Activated CD4-positive, alpha-beta memory T cell treated with anti-CD3 and anti-CD28 coated beads for 36 hours (primary cell): ENCODE measurements at regions not wholly inside any gene's neighbourhood (a gene's known extent, or its start where the extent isn't known, plus 50 kb on each side); places are given as distances from the start of the nearest gene placed in this dataset.
A peak's percentile ranks its signal among the peaks of the same experiment; 100 is the strongest.

Experiments
- CTCF ChIA-PET: fragments of 350-600 bp; sonication (Branson Sonifier 250); formaldehyde crosslinking; loops from one replicate; lab custom pipeline; 2021; ENCODE audit warnings: antibody characterized with exemption, inconsistent platforms; lab: Charles Lee
- POLR2A ChIA-PET: fragments of 350-600 bp; sonication (Branson Sonifier 250); formaldehyde crosslinking; loops from one replicate; lab custom pipeline; 2021; ENCODE audit warnings: antibody characterized with exemption; lab: Charles Lee
- DNase-seq: peaks from one replicate; pipeline ENCODE4 v3.0.0-alpha.2; 2020
- H3K27ac Mint-ChIP-seq: one replicate; pipeline ENCODE4 v1.8.0; 2021; ENCODE audit warnings: mixed read lengths
- H3K27me3 Mint-ChIP-seq: one replicate; pipeline ENCODE4 v1.8.0; 2021; ENCODE audit warnings: mixed read lengths
- H3K36me3 Mint-ChIP-seq: one replicate; pipeline ENCODE4 v1.8.0; 2021; ENCODE audit warnings: mixed read lengths
- H3K4me1 Mint-ChIP-seq: one replicate; pipeline ENCODE4 v1.8.0; 2021; ENCODE audit warnings: low read depth, mixed read lengths
- H3K4me3 Mint-ChIP-seq: one replicate; pipeline ENCODE4 v1.8.0; 2021; ENCODE audit warnings: mild to moderate bottlenecking, mixed read lengths
- H3K9me3 Mint-ChIP-seq: one replicate; pipeline ENCODE4 v1.8.0; 2021; ENCODE audit warnings: mixed read lengths
- intact Hi-C: fragments of 100-400 bp; cut with micrococcal nuclease; formaldehyde crosslinking; loops from one replicate; pipeline ENCODE4 v1.15.1; 2023

DNA sequence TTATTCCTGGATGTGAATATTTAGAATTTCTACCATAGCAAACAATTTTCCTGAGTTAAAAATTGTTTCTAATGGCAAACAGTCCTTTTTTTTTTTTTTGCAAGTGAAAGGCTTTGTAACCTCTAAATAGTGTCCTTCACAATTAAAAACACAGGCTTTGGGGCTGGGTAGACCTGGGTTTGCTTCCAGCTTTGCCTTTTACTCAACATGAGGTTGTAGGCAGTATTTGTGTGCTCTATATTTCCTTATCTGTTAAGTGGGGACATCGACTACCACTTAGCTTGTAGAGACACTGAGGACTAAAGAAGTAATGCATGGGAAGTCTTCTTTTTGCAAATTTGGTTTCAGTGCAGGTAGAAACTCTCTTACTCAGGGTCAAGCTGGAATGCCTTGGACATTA is 169.4 kb upstream of the GRB10 start:
- Mint-ChIP-seq H3K4me1 (no peaks in the 10 kb centered on the region), H3K27me3 (peaks cover 3% of the 10 kb centered on the region), H3K36me3 (no peaks in the 10 kb centered on the region), H3K27ac (no peak overlapping the region), H3K9me3 (peaks cover 9% of the 10 kb centered on the region), H3K4me3 (no peak overlapping the region)
- intact Hi-C loops: no loop called here
- ChIA-PET POLR2A (no interaction called here), CTCF (no interaction called here)
- DNase-seq: no peak

DNA sequence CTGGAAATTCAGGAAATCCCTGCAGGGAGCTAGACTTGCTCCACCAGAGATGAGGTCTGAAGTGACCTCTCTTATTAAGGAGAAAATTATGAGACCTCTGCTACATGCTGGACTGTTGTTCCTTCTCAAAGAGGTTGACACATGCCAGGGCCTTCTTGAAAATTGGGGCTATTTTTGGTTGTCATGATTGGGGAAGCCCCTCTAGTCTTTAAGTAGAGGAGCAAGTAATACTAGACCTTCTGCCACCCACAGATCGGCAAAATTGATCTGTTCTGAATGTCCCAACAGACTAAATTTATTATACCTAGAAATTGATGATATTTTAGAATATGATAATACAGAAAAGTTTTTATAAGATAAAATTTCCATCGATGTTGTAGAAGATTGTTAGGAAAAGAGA is 160.8 kb upstream of the GRB10 start:
- Mint-ChIP-seq H3K27me3 (peaks cover 5% of the 10 kb centered on the region), H3K36me3 (no peaks in the 10 kb centered on the region), H3K4me3 (no peak overlapping the region), H3K9me3 (peaks cover 3% of the 10 kb centered on the region), H3K4me1 (no peaks in the 10 kb centered on the region), H3K27ac (no peak overlapping the region)
- POLR2A ChIA-PET: no interaction called here
- intact Hi-C loops: no loop called here
- CTCF ChIA-PET: no interaction called here
- no peak for DNase-seq

DNA sequence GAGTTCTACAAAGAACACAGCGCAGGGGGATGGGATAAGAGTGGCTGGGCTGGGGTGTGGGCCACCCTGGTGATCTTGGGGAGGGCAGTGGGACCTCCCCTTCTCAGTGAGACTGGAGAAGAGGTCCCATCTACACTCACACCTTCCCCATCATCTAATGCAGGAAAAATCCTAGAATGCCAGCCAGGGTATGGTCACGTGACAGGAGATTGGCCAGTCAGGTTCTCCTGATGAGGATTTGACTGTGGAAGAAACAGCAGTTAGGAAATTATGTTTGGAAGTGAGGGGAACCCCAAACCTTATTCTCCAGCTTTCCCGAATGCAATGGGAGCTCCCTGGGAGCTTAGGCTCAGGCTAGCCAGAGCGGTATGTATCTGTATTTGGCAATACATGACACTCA is 158.8 kb upstream of the GRB10 start:
- ChIA-PET CTCF (no interaction called here), POLR2A (no interaction called here)
- DNase-seq: no peak
- Mint-ChIP-seq H3K27ac (no peak overlapping the region), H3K4me3 (no peak overlapping the region), H3K36me3 (no peaks in the 10 kb centered on the region), H3K4me1 (no peaks in the 10 kb centered on the region), H3K9me3 (no peaks in the 10 kb centered on the region), H3K27me3 (peaks cover 9% of the 10 kb centered on the region)
- intact Hi-C loops: no loop called here

DNA sequence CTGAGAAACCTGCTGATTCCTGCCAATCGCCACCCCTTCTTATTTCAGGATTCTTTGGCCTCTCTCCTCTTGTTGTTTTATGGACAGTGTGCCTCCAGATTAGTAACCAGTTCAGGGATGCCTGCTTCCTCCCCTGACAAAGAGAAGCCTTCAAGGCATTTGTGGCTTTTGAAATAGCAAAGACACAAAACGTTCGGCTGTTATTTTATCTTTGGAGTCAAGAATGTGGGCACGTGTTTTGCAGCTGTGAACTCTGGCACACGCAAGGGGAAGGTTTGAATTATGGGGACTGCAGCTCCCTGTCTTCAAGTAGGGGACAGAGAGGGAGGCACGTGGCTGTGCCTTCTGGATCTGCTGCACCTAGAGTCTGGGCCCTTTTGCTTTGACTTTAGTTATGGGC is 157.9 kb upstream of the GRB10 start:
- Mint-ChIP-seq H3K27me3 (peaks cover 18% of the 10 kb centered on the region), H3K4me1 (no peaks in the 10 kb centered on the region), H3K4me3 (no peak overlapping the region), H3K27ac (no peak overlapping the region), H3K9me3 (no peaks in the 10 kb centered on the region), H3K36me3 (no peaks in the 10 kb centered on the region)
- ChIA-PET POLR2A (no interaction called here), CTCF (no interaction called here)
- intact Hi-C loops: no loop called here
- DNase-seq: no peak

DNA sequence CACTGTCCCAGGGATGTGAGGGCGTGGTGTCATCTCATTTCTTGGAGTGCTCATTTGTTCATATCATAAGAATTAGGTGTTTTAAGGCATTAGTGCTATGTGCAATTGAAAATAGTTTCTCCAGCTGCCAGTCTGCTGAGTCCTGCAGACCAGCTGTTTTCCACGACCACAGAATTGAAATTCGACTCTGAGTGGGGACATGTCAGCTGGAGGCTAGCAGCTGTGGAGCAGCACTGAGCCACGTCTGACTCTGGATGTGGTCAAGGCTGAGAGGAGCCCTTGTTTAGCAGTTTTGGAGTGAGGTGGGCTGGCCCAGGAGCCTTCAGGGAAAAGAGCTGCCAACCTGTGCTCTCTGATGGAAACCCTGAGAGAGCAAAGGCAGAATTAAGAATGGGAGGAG is 156.3 kb upstream of the GRB10 start:
- Mint-ChIP-seq H3K36me3 (no peaks in the 10 kb centered on the region), H3K9me3 (no peaks in the 10 kb centered on the region), H3K4me1 (no peaks in the 10 kb centered on the region), H3K27me3 (peaks cover 22% of the 10 kb centered on the region), H3K4me3 (no peak overlapping the region), H3K27ac (no peak overlapping the region)
- no peak for DNase-seq
- CTCF ChIA-PET: no interaction called here
- intact Hi-C loops: no loop called here
- POLR2A ChIA-PET: no interaction called here

DNA sequence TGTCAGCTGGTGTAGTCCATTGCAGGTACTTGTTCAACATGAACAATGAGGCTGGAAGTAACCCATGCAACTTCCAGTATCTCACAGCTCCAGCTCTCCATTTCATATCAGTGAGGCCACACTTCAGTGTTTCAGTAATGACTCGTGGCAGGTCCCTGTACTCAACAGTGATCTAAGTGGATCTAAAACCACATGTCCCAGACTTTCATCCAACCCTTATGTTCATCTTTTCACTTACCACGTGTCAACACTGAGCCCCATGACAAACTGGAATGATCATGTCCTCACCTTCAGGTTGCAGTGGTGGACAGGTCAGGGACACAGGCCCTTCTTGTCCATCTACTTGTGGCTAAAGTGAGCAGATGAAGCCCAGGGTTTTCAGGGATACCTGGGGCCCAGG is 155.0 kb upstream of the GRB10 start:
- intact Hi-C loops: no loop called here
- no peak for DNase-seq
- Mint-ChIP-seq H3K4me3 (no peak overlapping the region), H3K27ac (no peak overlapping the region), H3K36me3 (no peaks in the 10 kb centered on the region), H3K4me1 (no peaks in the 10 kb centered on the region), H3K27me3 (peaks cover 22% of the 10 kb centered on the region), H3K9me3 (no peaks in the 10 kb centered on the region)
- ChIA-PET POLR2A (no interaction called here), CTCF (no interaction called here)

DNA sequence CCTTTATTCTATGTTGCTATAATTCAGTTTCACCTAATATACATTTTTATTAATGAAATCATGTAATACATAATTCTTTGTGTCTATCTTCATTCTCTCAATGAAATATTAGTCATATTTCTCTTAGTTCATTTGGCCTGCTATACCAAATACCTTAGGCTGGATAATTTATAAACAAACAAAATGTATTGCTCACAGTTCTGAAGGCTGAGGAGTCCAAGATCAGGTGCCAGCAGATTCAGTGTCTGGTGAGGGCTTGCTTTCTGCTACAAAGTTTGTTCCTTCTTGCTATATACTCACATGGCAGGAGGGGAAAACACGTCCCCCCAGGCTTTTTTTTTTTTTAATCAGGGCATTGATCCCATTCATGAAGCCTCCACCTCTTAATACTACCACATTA is 143.4 kb upstream of the GRB10 start:
- no peak for DNase-seq
- Mint-ChIP-seq H3K27ac (no peak overlapping the region), H3K36me3 (no peaks in the 10 kb centered on the region), H3K27me3 (peaks cover 5% of the 10 kb centered on the region), H3K4me3 (no peak overlapping the region), H3K9me3 (no peaks in the 10 kb centered on the region), H3K4me1 (no peaks in the 10 kb centered on the region)
- intact Hi-C loops: no loop called here
- POLR2A ChIA-PET: no interaction called here
- CTCF ChIA-PET: interaction anchor here (1.0 kb wide), 1 partner anchor 12 kb away, joined by 3 read pairs; no protein-coding TSS in a partner anchor

DNA sequence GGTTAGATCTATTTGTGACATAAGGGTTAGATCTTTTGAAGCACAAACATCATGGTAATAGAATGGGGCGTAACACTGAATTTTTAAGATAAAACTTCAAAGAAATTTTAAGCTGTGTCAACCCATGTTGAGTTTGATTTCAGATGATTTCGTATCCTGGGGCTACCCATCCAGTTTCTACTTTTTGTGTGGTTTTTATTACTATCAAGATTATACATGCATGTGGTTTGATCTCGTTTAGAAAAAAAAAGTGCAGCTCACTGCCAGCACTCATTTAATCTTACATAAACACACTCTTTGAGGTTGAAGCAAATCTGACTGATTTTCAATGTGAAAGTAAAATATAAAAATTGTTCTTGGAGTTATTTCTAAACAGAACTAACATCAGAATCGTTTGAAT is 140.8 kb upstream of the GRB10 start:
- Mint-ChIP-seq H3K4me1 (no peaks in the 10 kb centered on the region), H3K36me3 (no peaks in the 10 kb centered on the region), H3K27ac (no peak overlapping the region), H3K27me3 (peaks cover 2% of the 10 kb centered on the region), H3K9me3 (no peaks in the 10 kb centered on the region), H3K4me3 (no peak overlapping the region)
- POLR2A ChIA-PET: no interaction called here
- DNase-seq: no peak
- intact Hi-C loops: no loop called here
- CTCF ChIA-PET: no interaction called here

DNA sequence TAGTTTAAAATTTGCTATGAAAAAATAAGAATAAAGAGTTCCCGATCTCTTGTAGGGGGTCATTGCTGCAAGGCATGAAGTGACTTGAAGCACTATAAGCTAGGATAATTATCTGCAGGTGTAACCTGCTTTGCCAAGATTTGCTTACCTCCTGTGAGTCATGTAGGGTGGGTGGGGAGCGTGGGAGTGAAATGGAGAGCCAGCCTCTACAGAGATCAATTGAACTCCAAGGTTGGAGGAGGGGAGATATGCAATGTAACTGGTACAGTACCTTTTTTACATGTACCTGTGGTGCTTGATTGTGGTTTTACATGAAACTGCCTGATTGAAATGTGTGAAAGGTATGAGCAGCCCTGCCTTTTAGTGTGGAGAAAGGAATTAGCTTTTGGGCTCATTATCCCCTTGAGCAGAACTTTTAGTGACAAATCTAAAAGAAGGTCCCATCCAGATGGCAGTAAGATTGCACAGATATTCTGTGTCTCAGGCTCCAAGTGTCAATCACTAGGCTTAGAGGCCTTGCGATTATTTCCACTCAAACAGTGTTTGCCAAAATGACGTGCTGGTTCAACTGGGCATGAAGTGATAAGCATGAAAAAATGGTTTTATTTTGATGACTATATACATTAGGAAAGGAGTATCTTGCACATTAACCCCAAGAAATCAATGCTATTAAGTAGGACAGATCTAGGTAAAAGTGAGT is 138.6 kb upstream of the GRB10 start:
- ChIA-PET POLR2A (no interaction called here), CTCF (no interaction called here)
- no peaks in the 10 kb centered on the region for H3K9me3 Mint-ChIP-seq
- peaks cover 2% of the 10 kb centered on the region for H3K27me3 Mint-ChIP-seq
- DNase-seq: peak; percentile 21
- intact Hi-C loops: no loop called here
- H3K27ac Mint-ChIP-seq: no peak overlapping the region
- no peak overlapping the region for H3K4me3 Mint-ChIP-seq
- no peaks in the 10 kb centered on the region for H3K36me3 Mint-ChIP-seq
- H3K4me1 Mint-ChIP-seq: no peaks in the 10 kb centered on the region

DNA sequence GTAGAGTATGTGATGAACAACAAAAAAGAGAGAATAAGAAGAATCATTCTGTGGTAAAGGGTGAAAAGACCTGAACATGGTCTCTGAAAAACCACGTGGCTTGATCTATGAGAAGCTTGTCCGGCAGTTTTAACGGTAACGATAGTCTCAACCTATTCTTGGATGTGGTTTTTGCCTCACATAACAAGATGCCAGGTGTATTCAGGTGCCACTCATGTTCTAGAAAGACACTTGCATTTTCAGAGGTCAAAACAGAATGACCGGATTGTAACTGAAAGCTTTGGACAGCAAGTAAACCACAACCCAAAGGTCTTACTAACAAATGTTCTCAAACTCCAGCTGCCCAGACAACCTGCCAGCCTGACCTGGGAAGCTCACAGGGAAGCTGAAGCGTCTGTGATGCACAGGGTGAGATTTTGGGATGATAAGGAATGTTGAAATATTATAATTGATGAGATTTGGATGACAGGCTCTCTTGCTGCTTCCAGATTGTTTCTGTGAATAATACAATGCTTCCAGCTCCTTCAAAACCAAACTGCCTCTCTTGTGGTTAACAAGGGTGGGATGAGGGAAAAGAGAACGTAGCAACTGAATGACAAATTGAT is 137.4 kb upstream of the GRB10 start:
- CTCF ChIA-PET: no interaction called here
- Mint-ChIP-seq H3K27ac (no peak overlapping the region), H3K4me3 (no peak overlapping the region), H3K27me3 (no peaks in the 10 kb centered on the region), H3K4me1 (no peaks in the 10 kb centered on the region), H3K36me3 (no peaks in the 10 kb centered on the region), H3K9me3 (no peaks in the 10 kb centered on the region)
- intact Hi-C loops: no loop called here
- DNase-seq: no peak
- POLR2A ChIA-PET: no interaction called here

DNA sequence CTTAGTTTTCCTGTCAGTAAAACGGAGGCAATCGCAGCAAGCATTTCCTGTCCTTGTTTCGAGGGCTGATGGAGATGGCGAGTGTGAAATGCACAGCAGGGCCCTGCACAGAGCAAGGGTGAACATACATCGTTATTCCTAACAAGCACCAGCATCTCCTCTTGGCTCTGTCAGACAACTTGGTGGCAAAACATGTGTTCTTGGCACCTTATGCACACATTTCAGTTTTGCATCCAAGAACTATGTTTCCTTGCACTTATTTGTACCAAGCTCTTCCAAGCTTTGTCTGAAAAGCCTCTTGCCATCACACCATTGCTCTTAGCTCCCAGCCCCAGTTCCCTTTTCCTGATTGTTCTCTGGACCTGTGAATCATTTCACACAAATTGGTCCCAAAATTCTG is 132.9 kb upstream of the GRB10 start:
- Mint-ChIP-seq H3K36me3 (no peaks in the 10 kb centered on the region), H3K9me3 (no peaks in the 10 kb centered on the region), H3K27ac (no peak overlapping the region), H3K4me3 (no peak overlapping the region), H3K27me3 (peaks cover 4% of the 10 kb centered on the region), H3K4me1 (no peaks in the 10 kb centered on the region)
- ChIA-PET POLR2A (no interaction called here), CTCF (no interaction called here)
- intact Hi-C loops: no loop called here
- no peak for DNase-seq

DNA sequence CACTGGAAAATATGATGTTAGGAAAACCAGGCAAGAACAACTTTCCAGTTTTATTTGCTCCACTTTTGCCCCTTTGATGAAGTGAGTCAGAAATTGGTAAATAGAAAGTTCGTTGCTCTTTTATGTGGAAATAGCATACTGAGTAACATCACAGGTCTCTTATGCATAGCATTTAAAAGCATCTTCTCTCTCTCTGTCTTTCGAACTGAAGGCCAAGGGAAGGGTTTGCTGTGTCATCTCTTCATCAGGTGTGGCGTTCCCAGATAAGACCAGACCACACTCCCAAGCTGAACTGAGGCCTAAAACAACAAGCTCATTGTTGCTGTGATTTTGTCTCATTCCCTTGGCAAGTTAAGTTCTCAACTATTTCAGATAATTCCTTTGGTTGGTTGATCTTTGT is 131.8 kb upstream of the GRB10 start:
- Mint-ChIP-seq H3K36me3 (no peaks in the 10 kb centered on the region), H3K9me3 (no peaks in the 10 kb centered on the region), H3K4me1 (no peaks in the 10 kb centered on the region), H3K4me3 (no peak overlapping the region), H3K27ac (no peak overlapping the region), H3K27me3 (peaks cover 4% of the 10 kb centered on the region)
- POLR2A ChIA-PET: no interaction called here
- CTCF ChIA-PET: no interaction called here
- no peak for DNase-seq
- intact Hi-C loops: no loop called here

DNA sequence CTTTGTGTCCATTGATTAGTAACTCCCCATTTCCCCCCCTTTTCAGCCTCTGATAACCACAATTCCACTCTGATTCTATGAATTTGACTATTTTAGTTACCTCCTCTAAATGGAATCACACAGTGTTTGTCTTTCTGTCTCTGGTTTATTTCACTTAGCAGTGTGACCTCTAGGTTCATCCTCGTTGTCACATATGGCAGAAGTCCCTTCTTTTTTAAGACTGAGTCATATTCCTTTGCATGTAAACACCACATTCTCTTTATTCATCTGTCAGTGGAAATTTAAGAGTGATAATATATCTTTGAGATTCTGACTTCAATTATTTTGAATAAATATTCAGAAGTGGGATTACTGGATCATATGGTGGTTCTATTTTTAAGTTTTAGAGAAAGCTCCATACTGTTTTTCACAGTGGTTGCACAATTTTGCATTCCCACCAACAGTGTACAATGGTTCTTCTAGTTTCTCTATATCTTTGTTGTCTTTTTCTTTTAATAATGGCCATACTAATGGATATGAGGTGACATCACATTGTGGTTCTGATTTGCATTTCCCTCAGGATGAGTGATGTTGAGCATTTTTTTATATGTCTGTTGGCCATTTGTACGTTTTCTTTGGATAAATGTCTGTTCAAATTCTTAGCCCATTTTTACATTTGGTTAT is 126.1 kb upstream of the GRB10 start:
- intact Hi-C loops: no loop called here
- H3K27me3 Mint-ChIP-seq: peaks cover 13% of the 10 kb centered on the region
- no peak overlapping the region for H3K27ac Mint-ChIP-seq
- H3K4me1 Mint-ChIP-seq: no peaks in the 10 kb centered on the region
- DNase-seq: no peak
- H3K9me3 Mint-ChIP-seq: peaks cover 9% of the 10 kb centered on the region
- POLR2A ChIA-PET: no interaction called here
- no peak overlapping the region for H3K4me3 Mint-ChIP-seq
- CTCF ChIA-PET: interaction anchor here (0.5 kb wide), 1 partner anchor 16 kb away, joined by 3 read pairs; no protein-coding TSS in a partner anchor
- no peaks in the 10 kb centered on the region for H3K36me3 Mint-ChIP-seq
